ENCODE measurements at regions not wholly inside any gene's neighbourhood (a gene's known extent, or its start where the extent isn't known, plus 50 kb on each side); places are given as distances from the start of the nearest gene placed in this dataset.

- TF ChIP-seq CTCF (IDR thresholded peaks at IDR 0.05; ENCODE audit: extremely low read depth, missing control alignments): no peak
- DNase-seq (ENCODE audit: low spot score): no peak
Measured at GRCh38 chr16:86051368-86052114, 152.6 kb downstream of the IRF8 start.

GRCh38 chr16:86052115-86052670 is 153.2 kb downstream of the IRF8 start:
- DNase-seq (ENCODE audit: low spot score): no peak
- no peak for TF ChIP-seq CTCF (IDR thresholded peaks at IDR 0.05; ENCODE audit: extremely low read depth, missing control alignments)

DNA sequence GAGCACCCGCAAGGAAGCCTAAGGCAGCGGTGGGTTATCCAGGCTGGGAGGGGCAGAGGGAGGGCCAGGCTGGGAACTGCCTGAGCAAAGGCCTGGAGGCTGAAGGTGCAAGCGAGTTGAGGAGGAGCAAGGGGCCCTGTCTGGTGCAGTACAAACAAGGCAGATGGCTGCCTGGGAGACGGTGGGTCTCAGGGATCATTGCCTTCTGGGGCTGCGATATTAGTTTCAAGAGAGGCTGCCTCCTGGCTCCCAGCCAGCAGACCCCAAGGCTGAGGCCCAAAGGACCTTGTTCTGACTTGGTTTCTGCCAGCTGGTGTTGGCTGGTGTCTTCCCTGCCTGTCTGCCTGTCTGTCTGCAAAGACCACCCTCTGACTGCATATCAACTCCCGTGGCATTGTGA is 154.0 kb downstream of the IRF8 start:
- DNase-seq (ENCODE audit: low spot score): no peak
- TF ChIP-seq CTCF (IDR thresholded peaks at IDR 0.05; ENCODE audit: extremely low read depth, missing control alignments): no peak

DNA sequence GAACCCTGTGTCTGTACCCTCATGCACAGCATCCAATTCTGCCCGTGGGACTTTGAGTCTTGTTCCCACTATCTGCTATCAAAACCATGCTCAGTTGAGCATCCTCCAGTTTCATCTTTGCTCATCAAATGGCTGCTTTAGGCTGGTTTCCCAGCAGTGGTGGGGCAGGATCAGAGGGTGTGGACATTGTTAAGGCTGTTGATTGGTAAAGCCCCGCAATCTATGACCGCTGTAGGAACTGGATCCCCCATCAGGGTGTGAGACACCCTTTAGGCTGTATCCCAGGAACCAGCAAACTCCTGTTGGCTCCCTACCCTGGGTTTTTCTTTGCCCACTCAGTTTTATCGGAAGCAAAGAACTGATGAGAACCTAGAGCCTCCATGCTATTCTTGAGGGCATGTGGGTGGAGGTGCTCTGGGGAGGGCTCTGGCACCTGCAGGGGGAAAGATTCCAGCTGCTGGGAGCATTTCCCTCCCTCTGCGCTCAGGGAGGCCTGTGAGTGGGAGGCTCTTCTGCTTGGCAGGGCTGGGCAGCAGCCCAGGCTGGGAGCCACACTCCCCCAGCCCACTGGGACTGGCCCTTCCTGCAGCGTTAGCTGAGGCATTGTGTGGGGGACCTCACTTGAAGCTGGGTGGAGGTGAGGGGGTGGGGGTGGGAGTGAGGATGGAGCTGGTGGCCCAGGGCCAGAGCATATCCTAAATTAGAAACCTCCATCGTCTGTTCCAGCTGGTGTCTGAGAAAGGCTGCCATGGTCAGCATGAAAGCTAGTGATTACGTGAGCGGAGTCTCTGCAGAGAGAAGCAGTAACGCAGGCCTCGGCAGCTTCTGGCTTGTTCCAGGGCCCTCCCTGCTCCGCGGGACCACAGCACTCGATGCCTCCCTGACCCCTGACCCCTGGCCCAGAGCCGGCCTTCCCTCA is 160.6 kb downstream of the IRF8 start:
- DNase-seq (ENCODE audit: low spot score): no peak
- no peak for TF ChIP-seq CTCF (IDR thresholded peaks at IDR 0.05; ENCODE audit: extremely low read depth, missing control alignments)

DNA sequence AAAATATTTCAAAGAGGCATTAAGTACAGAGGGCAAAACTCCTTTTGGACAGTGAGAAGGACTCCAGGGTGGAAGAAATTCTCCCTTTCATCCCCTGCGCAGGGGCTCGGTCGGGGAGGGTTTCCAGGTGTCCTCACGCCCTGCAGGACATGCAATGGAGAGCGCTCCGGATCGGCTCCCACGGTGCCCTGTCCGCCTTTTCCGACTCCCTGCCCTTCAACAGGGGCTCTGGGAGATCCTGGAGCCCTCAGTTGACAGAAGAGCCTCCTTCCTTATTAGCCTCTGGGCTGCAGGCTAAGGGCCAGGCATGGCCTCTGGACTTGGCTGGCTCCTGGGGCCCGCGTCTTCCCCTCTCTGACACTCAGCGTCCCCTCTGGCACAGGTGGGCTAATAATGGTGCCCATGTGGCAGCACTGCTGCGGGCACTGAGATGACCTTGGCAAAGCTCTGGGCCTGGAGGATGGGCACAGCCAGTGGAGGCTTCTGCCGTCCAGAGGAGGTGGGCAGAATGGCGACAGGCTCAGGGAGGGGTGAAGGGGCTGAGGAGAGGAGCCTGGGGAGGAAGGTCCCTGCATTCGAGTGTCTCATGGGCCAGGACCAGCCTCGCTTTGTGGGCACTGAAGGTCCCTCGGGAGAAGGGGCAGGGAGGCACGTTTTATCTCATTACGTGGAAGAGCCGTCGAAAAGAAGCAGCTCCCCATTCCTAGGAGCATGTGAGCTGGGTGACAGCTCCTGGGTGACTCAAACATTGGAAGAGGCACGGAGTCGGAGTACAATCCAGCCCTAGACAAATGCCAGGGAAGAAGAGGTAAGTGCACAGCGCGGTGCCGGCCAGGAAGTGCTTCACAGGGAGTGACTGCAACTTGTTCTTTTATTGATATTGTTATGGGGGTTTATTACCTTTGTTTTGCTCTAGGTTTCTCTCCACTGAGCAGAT is 161.7 kb downstream of the IRF8 start:
- TF ChIP-seq CTCF (IDR thresholded peaks at IDR 0.05; ENCODE audit: extremely low read depth, missing control alignments): no peak
- no peak for DNase-seq (ENCODE audit: low spot score)

GRCh38 chr16:86061318-86061695 is 162.3 kb downstream of the IRF8 start:
- no peak for DNase-seq (ENCODE audit: low spot score)
- TF ChIP-seq CTCF (IDR thresholded peaks at IDR 0.05; ENCODE audit: extremely low read depth, missing control alignments): no peak
